H9 (cell line): ENCODE measurements at regions not wholly inside any gene's neighbourhood (a gene's known extent, or its start where the extent isn't known, plus 50 kb on each side); places are given as distances from the start of the nearest gene placed in this dataset.
"Not testable (repeated sequence)": the region's sequence is repeated elsewhere in the genome, so short reads cannot be mapped to it uniquely, and the experiment has no call there.

Experiments used
- DNase-seq: peaks from one replicate; pipeline ENCODE4 v3.0.0-alpha.2; 2017
- H2AFZ ChIP-seq: one replicate; pipeline ENCODE4 v1.6.1; 2013; ENCODE audit warnings: mild to moderate bottlenecking, low read length, control low read depth, moderate library complexity
- H2AK5ac ChIP-seq: 2 replicates; pipeline ENCODE4 v1.6.1; 2013; ENCODE audit warnings: low read length, control low read depth, mixed read lengths; ENCODE audit not compliant: insufficient read length
- H2BK120ac ChIP-seq: one replicate; pipeline ENCODE4 v1.6.1; 2013; ENCODE audit warnings: low read depth, mild to moderate bottlenecking, low read length, control low read depth, inconsistent platforms; ENCODE audit not compliant: poor library complexity, severe bottlenecking
- H2BK12ac ChIP-seq: 2 replicates; pipeline ENCODE4 v1.6.1; 2013; ENCODE audit warnings: low read length, control low read depth, mixed read lengths, low read depth; ENCODE audit not compliant: insufficient read length
- H2BK15ac ChIP-seq: 2 replicates; pipeline ENCODE4 v1.6.1; 2013; ENCODE audit warnings: low read depth, low read length, control low read depth
- H2BK20ac ChIP-seq: one replicate; pipeline ENCODE4 v1.6.1; 2013; ENCODE audit warnings: low read depth, mild to moderate bottlenecking, low read length, control low read depth, inconsistent platforms; ENCODE audit not compliant: poor library complexity, severe bottlenecking
- H2BK5ac ChIP-seq: 2 replicates; pipeline ENCODE4 v1.6.1; 2013; ENCODE audit warnings: low read length, control low read depth, mixed read lengths; ENCODE audit not compliant: insufficient read length
- H3K14ac ChIP-seq: 2 replicates; pipeline ENCODE4 v1.6.1; 2013; ENCODE audit warnings: low read length, control low read depth; ENCODE audit not compliant: insufficient read depth
- H3K18ac ChIP-seq: 2 replicates; pipeline ENCODE4 v1.6.1; 2013; ENCODE audit warnings: low read depth, mild to moderate bottlenecking, mixed read lengths, low read length, control low read depth; ENCODE audit not compliant: insufficient read length
- H3K23ac ChIP-seq: 2 replicates; pipeline ENCODE4 v1.6.1; 2013; ENCODE audit warnings: low read length, control low read depth, mixed read lengths, low read depth; ENCODE audit not compliant: insufficient read length
- H3K23me2 ChIP-seq: 2 replicates; pipeline ENCODE4 v1.6.1; 2013; ENCODE audit warnings: low read depth, mild to moderate bottlenecking, mixed read lengths, low read length, control low read depth; ENCODE audit not compliant: insufficient read length, poor library complexity, severe bottlenecking
- H3K27ac ChIP-seq: 2 replicates; pipeline ENCODE4 v1.5.1; 2013; ENCODE audit warnings: low read length, control low read depth, mixed read lengths, low read depth; ENCODE audit not compliant: insufficient read length
- H3K27me3 ChIP-seq: 2 replicates; pipeline ENCODE4 v1.6.1; 2013; ENCODE audit warnings: low read length, control low read depth, inconsistent platforms; ENCODE audit not compliant: insufficient read depth
- H3K4ac ChIP-seq: 2 replicates; pipeline ENCODE4 v1.6.1; 2013; ENCODE audit warnings: low read depth, mild to moderate bottlenecking, control low read depth, inconsistent platforms, low read length, moderate library complexity
- H3K4me1 ChIP-seq: 2 replicates; pipeline ENCODE4 v1.6.1; 2013; ENCODE audit warnings: low read length, control low read depth, inconsistent platforms; ENCODE audit not compliant: insufficient read depth
- H3K4me2 ChIP-seq: 2 replicates; pipeline ENCODE4 v1.6.1; 2013; ENCODE audit warnings: low read length, control low read depth, mixed read lengths; ENCODE audit not compliant: insufficient read length, insufficient read depth
- H3K56ac ChIP-seq: 2 replicates; pipeline ENCODE4 v1.6.1; 2013; ENCODE audit warnings: low read depth, mild to moderate bottlenecking, mixed read lengths, low read length, control low read depth; ENCODE audit not compliant: insufficient read length
- H3K79me1 ChIP-seq: 2 replicates; pipeline ENCODE4 v1.6.1; 2013; ENCODE audit warnings: low read depth, mild to moderate bottlenecking, moderate library complexity, low read length, control low read depth, inconsistent platforms; ENCODE audit not compliant: insufficient read depth, poor library complexity, severe bottlenecking
- H3K79me2 ChIP-seq: 2 replicates; pipeline ENCODE4 v1.6.1; 2013; ENCODE audit warnings: low read length, control low read depth, inconsistent platforms; ENCODE audit not compliant: insufficient read depth
- H3K9ac ChIP-seq: 2 replicates; pipeline ENCODE4 v1.6.1; 2013; ENCODE audit warnings: low read length, control low read depth, mixed read lengths; ENCODE audit not compliant: insufficient read length; ENCODE audit errors: extremely low read depth
- H3K9me3 ChIP-seq: one replicate; pipeline ENCODE4 v1.6.1; 2013; ENCODE audit warnings: low read depth, low read length, inconsistent platforms; ENCODE audit not compliant: control insufficient read depth
- H3T11ph ChIP-seq: one replicate; pipeline ENCODE4 v1.6.1; 2013; ENCODE audit warnings: mild to moderate bottlenecking, low read length, control low read depth, inconsistent platforms
- H4K20me1 ChIP-seq: one replicate; pipeline ENCODE4 v1.6.1; 2013; ENCODE audit not compliant: control insufficient read depth, insufficient read length, insufficient read depth
- H4K5ac ChIP-seq: 2 replicates; pipeline ENCODE4 v1.6.1; 2013; ENCODE audit warnings: low read depth, mild to moderate bottlenecking, mixed read lengths, low read length, control low read depth; ENCODE audit not compliant: insufficient read length
- H4K8ac ChIP-seq: replicated peaks from 2 replicates; pipeline ENCODE4 v1.6.1; 2013; ENCODE audit warnings: low read length, control low read depth, mixed read lengths, low read depth; ENCODE audit not compliant: insufficient read length
- H4K91ac ChIP-seq: 2 replicates; pipeline ENCODE4 v1.6.1; 2013; ENCODE audit warnings: low read depth, mild to moderate bottlenecking, moderate library complexity, mixed read lengths, low read length, control low read depth; ENCODE audit not compliant: insufficient read length
- H3K27ac Mint-ChIP-seq, 3 experiments: 2 replicates in 2 of 3; 3 replicates in 1 of 3; pipeline ENCODE4 v1.8.0; 2020 to 2021; ENCODE audit warnings: mixed read lengths in 3 of 3, mild to moderate bottlenecking in 1 of 3, moderate library complexity in 1 of 3
- H3K27me3 Mint-ChIP-seq: 2 replicates; pipeline ENCODE4 v1.8.0; 2021; ENCODE audit warnings: low read depth, mild to moderate bottlenecking, moderate library complexity, mixed read lengths
- H3K36me3 Mint-ChIP-seq, 3 experiments: 2 replicates in 2 of 3; 3 replicates in 1 of 3; pipeline ENCODE4 v1.8.0; 2020 to 2021; ENCODE audit warnings: low read depth in 3 of 3, mixed read lengths in 3 of 3; ENCODE audit not compliant: insufficient read depth in 1 of 3
- H3K4me1 Mint-ChIP-seq, 2 experiments: 2 replicates each; pipeline ENCODE4 v1.8.0; 2020; ENCODE audit warnings: mixed read lengths in 2 of 2
- H3K4me3 Mint-ChIP-seq, 2 experiments: 2 replicates in 1 of 2; 3 replicates in 1 of 2; pipeline ENCODE4 v1.8.0; 2020 to 2021; ENCODE audit warnings: mild to moderate bottlenecking in 2 of 2, mixed read lengths in 2 of 2, moderate library complexity in 1 of 2
- H3K9me3 Mint-ChIP-seq, 2 experiments: 2 replicates in 1 of 2; 3 replicates in 1 of 2; pipeline ENCODE4 v1.8.0; 2020; ENCODE audit warnings: mild to moderate bottlenecking in 2 of 2, mixed read lengths in 2 of 2, moderate library complexity in 1 of 2
- CTCF ChIP-seq: fragments of 200-600 bp; sonication (generic); conservative IDR thresholded peaks from 3 replicates; pipeline ENCODE4 v1.8.0; 2021; ENCODE audit warnings: antibody characterized with exemption, mild to moderate bottlenecking
- WGBS: extraction: QIAGEN DNeasy Blood & Tissue Kit; methylation state at CpG from one replicate; pipeline ENCODE4 v1.1.7; 2013; ENCODE audit warnings: missing lambda C conversion rate, low lambda C conversion rate, mixed read lengths; ENCODE audit not compliant: insufficient read length; ENCODE audit errors: extremely low coverage; 5-methylcytosine and 5-hydroxymethylcytosine counted together

- H3K27me3 Mint-ChIP-seq = no peaks in the 10 kb centered on the region
- H3K4me1 Mint-ChIP-seq = peaks cover 18 to 26% of the 10 kb centered on the region in 2 experiments
- no peaks in the 10 kb centered on the region for H3K27me3 ChIP-seq
- no peaks in the 10 kb centered on the region for H3K9me3 ChIP-seq
- no peak overlapping the region for H4K5ac ChIP-seq
- no peak overlapping the region for H2BK15ac ChIP-seq
- H3K79me1 ChIP-seq = no peaks in the 10 kb centered on the region
- H3K18ac ChIP-seq = no peak overlapping the region
- no peak overlapping the region for H3K14ac ChIP-seq
- no peaks in the 10 kb centered on the region; a peak in 1 of 5 replicates for H3K9me3 Mint-ChIP-seq
- no peak overlapping the region for H2BK5ac ChIP-seq
- no peaks in the 10 kb centered on the region; the same call in 1 of the 2 replicates for H3K4me1 ChIP-seq
- H3K9ac ChIP-seq = no peak overlapping the region
- no peaks in the 10 kb centered on the region for H3K79me2 ChIP-seq
- H2BK20ac ChIP-seq = no peak overlapping the region
- H3K36me3 Mint-ChIP-seq = no peaks in the 10 kb centered on the region
- H3K4ac ChIP-seq = no peak overlapping the region
- H2BK120ac ChIP-seq = no peak overlapping the region
- DNase-seq = no peak
- H4K91ac ChIP-seq = no peak overlapping the region
- no peak overlapping the region for H3K4me3 Mint-ChIP-seq
- H3T11ph ChIP-seq = no peak overlapping the region
- H2BK12ac ChIP-seq = no peak overlapping the region
- no peak overlapping the region for H3K4me2 ChIP-seq
- H3K56ac ChIP-seq = no peak overlapping the region
- H2AK5ac ChIP-seq = no peak overlapping the region
- H3K23me2 ChIP-seq = no peaks in the 10 kb centered on the region
- H4K8ac ChIP-seq = no peak overlapping the region
- H2AFZ ChIP-seq = no peak overlapping the region
- H4K20me1 ChIP-seq = no peaks in the 10 kb centered on the region
- H3K27ac ChIP-seq = no peak overlapping the region
- TF ChIP-seq CTCF = no peak
- WGBS = no CpG with 5 or more reads among the region's 3 CpGs
- H3K27ac Mint-ChIP-seq = no peak overlapping the region
- no peak overlapping the region for H3K23ac ChIP-seq
Observed at GRCh38 chr5:157941616-157942015, 82.7 kb upstream of the CLINT1 start.

GRCh38 chr5:157938101-157938500 is 79.2 kb upstream of the CLINT1 start:
- not testable (repeated sequence) for H3K4ac ChIP-seq, H3T11ph ChIP-seq, H3K18ac ChIP-seq, H3K4me1 Mint-ChIP-seq, H3K56ac ChIP-seq, H2BK5ac ChIP-seq, H3K9ac ChIP-seq, H3K9me3 ChIP-seq, H3K36me3 Mint-ChIP-seq, H2BK20ac ChIP-seq, H3K23ac ChIP-seq, H3K27me3 Mint-ChIP-seq, H3K27ac Mint-ChIP-seq, H2BK12ac ChIP-seq, H3K27me3 ChIP-seq, H3K27ac ChIP-seq, H4K20me1 ChIP-seq, H3K23me2 ChIP-seq, H4K8ac ChIP-seq, H3K4me3 Mint-ChIP-seq, H3K79me2 ChIP-seq, H2AFZ ChIP-seq, H4K91ac ChIP-seq, H3K14ac ChIP-seq, H2BK120ac ChIP-seq, DNase-seq, H3K4me1 ChIP-seq, H4K5ac ChIP-seq, H3K4me2 ChIP-seq, H3K79me1 ChIP-seq, H2BK15ac ChIP-seq, H2AK5ac ChIP-seq
- peaks cover 8 to 13% of the 10 kb centered on the region in 2 experiments for H3K9me3 Mint-ChIP-seq
- WGBS = no CpG with 5 or more reads among the region's 6 CpGs
